Tibial nerve (tissue), 3 donors: ENCODE measurements at regions not wholly inside any gene's neighbourhood (a gene's known extent, or its start where the extent isn't known, plus 50 kb on each side); places are given as distances from the start of the nearest gene placed in this dataset.

Experiments
- POLR2A ChIP-seq, 2 donors: fragments of 450-650 bp; IDR thresholded peaks; one replicate each; pipeline ENCODE4 v1.6.1; 2017; ENCODE audit warnings: antibody characterized with exemption in 2 of 2, mild to moderate bottlenecking in 2 of 2, moderate library complexity in 2 of 2
- TF ChIP-seq, protein P1 (sequence below), 5 experiments: fragments of 200-600 bp in 3 of 5; fragments of 450-650 bp in 2 of 5; sonication (generic) in 3 of 5; IDR thresholded peaks; one replicate each; pipeline ENCODE4 v1.5.1; 2016 to 2019; ENCODE audit warnings: antibody characterized with exemption in 5 of 5, mild to moderate bottlenecking in 3 of 5, moderate library complexity in 2 of 5

DNA sequence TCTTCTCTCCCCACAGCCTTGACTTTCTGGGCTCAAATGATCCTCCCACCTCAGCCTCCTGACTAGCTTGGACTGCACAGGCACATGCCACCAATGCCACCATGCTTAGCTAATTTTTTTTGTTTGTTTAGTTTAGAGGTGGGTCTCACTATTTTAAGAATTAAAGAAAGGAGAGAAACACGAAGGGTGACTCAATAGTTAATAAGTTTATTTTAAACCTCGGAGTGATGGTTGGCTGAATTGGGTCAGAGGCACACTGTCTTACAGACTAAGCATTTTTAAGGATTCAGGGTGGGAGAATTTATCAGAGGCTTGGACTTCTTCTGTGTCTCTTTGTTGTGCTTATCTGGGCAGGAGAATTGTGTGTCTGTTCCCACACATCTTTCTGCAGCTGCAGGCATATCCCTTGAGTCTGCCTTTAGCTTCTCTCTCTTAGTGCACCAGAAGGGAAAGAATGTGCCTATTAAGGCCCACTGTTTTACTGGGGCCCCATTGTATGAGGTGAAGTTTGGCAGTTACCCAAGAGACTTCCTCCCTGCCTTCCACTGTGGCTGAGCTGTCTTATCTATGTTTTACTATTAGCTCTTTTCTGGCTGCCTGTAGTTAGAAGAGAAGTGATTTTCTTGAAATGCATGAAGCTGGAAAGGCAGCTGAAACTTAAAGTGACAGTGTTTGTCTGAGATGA, 2172.0 kb downstream of the TP53TG3F start:
- TF ChIP-seq, protein P1, sequence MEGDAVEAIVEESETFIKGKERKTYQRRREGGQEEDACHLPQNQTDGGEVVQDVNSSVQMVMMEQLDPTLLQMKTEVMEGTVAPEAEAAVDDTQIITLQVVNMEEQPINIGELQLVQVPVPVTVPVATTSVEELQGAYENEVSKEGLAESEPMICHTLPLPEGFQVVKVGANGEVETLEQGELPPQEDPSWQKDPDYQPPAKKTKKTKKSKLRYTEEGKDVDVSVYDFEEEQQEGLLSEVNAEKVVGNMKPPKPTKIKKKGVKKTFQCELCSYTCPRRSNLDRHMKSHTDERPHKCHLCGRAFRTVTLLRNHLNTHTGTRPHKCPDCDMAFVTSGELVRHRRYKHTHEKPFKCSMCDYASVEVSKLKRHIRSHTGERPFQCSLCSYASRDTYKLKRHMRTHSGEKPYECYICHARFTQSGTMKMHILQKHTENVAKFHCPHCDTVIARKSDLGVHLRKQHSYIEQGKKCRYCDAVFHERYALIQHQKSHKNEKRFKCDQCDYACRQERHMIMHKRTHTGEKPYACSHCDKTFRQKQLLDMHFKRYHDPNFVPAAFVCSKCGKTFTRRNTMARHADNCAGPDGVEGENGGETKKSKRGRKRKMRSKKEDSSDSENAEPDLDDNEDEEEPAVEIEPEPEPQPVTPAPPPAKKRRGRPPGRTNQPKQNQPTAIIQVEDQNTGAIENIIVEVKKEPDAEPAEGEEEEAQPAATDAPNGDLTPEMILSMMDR (IDR thresholded peaks at IDR 0.05): no peak
- no peak for TF ChIP-seq POLR2A (IDR thresholded peaks at IDR 0.05)
